GF-D8 (cell line): ENCODE measurements at regions not wholly inside any gene's neighbourhood (a gene's known extent, or its start where the extent isn't known, plus 50 kb on each side); places are given as distances from the start of the nearest gene placed in this dataset.

Experiments
- DNase-seq: peaks from one replicate; lab custom pipeline; 2025; lab: John Stamatoyannopoulos, UW

DNA sequence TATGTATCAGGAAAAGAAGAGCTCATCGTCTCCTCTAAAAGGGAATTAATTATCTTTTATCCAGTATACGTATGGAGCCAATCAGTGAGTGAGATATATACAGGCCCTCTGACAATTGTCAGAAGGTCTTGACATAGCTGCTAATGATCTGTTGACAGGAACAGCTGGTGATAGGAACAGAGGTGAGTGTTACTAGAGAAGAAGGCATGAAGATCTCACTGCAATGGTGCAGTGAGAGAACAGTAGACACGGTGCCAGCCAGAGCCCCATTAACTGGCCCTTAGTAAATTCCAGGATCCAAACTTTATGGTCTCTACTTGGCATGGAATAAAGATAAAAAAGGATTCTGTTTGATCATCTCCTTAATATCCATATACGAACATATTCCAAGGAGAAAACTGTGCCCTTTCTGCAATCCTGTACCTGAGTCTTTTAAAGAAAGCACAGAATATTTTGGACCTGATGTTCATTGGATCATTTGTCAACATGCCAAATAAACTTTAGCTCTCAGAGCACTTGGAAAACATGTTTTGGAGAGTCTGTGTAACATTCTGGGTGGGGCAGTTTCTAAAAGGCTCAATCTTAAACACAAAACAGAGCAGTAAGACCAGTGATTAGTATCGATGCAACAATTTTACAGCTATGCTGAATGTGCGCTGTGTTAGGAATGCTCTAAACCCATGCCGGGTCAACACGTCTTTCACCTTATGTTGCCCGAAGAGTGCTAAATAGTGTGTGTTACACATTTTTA is 135.8 kb upstream of the CITED2 start:
- no peak for DNase-seq

DNA sequence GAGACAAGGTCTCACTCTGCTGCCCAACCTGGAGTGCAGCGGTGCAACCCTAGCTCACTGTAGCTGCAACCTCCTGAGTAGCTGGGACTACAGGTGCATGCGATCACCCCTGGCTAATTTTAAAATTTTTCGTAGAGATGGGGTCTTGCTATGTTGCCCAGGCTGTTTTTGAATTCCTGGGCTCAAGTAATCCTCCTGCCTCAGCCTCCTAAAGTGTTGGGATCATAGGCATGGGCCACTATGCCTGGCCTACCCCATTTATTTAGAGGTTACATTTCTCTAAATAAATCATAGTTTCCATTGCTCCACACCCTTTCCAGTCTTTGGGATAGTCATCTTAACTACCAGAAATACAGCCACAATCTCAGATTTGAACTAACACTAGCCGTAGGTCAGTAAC is 134.7 kb upstream of the CITED2 start:
- DNase-seq, result no peak

- DNase-seq, result no peak
These were observed 134.1 kb upstream of the CITED2 start for GRCh38 chr6:139508576-139508975.

GRCh38 chr6:139508023-139508422 is 133.6 kb upstream of the CITED2 start:
- peak; percentile 35 for DNase-seq

- no peak for DNase-seq
These were observed 126.5 kb upstream of the CITED2 start for GRCh38 chr6:139500977-139501376.

DNA sequence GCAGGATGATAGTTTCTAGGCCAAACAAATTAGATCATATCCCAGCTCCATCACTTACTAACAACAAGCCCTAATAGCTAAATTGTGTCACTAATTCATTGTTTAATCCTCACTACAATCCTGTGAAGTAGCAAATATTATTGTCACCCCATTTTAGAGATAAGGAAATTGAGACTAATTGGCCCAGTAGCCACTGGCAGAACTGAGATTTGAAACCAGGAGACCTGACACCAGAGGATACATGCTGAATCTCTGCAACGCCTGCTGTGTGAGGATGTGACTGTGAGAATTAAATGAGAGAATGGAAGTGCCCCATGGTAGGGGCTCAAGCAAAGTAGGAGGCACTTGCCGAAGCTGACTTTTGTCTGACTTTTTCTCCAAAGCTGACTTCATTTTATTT is 124.3 kb upstream of the CITED2 start:
- no peak for DNase-seq

- no peak for DNase-seq
These were observed 123.0 kb upstream of the CITED2 start for GRCh38 chr6:139497345-139497961.

- no peak for DNase-seq
These were observed 122.4 kb upstream of the CITED2 start for GRCh38 chr6:139496654-139497344.

- DNase-seq, result no peak
These were observed 120.0 kb upstream of the CITED2 start for GRCh38 chr6:139494376-139494990.

GRCh38 chr6:139490482-139490881 is 116.0 kb upstream of the CITED2 start:
- DNase-seq, result peak; percentile 9

DNA sequence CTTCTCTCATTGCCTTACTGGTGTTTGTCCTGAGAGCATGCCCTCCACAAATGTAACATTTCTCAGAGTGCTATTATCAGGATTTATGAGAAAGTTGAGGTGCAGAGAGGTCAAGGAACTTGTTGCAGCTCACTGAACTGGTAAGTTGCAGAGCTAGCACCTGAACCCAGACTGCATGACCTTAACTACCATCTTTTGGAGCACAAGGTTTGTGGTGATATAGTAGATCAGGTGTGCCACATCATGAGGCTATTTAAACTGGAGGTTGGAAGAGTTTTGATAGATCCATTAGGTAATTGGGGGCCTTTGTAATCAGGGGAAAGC is 112.0 kb upstream of the CITED2 start:
- no peak for DNase-seq

- DNase-seq, result no peak
These were observed 111.5 kb upstream of the CITED2 start for GRCh38 chr6:139485742-139486475.

GRCh38 chr6:139485185-139485584 is 110.7 kb upstream of the CITED2 start:
- no peak for DNase-seq

- DNase-seq, result no peak
These were observed 108.6 kb upstream of the CITED2 start for GRCh38 chr6:139483079-139483478.

DNA sequence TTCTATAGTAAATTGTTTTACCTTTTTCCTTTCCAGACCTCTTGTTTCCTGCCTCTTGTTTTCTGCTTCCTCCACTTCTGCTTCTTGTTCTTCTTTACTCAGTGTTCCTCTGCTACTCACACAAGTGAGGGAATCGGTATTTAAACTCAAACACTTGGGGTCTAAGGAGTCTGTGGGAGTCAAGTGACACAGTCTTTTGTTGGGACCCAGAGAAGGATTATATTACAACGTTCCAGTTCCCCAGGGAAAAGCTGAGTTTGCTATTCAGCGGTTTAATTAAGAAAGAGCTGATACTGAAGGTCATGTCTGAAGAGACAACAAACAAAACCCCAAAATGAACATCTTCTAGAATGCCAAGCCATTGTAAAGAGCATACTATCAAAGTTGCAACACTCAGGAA is 107.8 kb upstream of the CITED2 start:
- no peak for DNase-seq

- no peak for DNase-seq
These were observed 106.1 kb upstream of the CITED2 start for GRCh38 chr6:139480356-139481165.

- no peak for DNase-seq
These were observed 105.2 kb upstream of the CITED2 start for GRCh38 chr6:139479433-139480222.

DNA sequence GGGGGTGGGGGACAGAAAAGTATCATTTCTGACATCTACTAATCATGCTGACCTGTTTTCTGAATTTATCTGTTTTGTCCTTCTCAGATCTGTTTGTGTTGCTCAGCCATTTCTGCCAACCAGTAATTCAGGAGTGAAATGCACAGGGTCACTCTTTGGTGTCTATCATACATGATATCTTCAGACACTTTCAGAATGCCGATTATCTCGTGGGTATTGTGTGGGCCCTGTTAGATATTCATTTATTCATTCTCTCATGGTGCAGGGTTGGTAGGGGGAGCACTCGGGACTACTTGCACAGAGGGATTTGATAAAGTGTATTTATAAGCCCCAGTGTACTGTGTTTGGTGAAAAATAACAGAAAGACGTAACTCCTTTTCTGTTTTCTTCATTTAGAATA is 101.2 kb upstream of the CITED2 start:
- DNase-seq, result no peak

GRCh38 chr6:139475241-139475640 is 100.8 kb upstream of the CITED2 start:
- no peak for DNase-seq
